ENCODE measurements at regions not wholly inside any gene's neighbourhood (a gene's known extent, or its start where the extent isn't known, plus 50 kb on each side); places are given as distances from the start of the nearest gene placed in this dataset.

- no peak for DNase-seq (ENCODE audit: low spot score)
- 87% methylated on average over 4 of the region's 4 CpGs for WGBS
- Histone ChIP-seq H3K9ac (ENCODE audit: low read depth in 1 of 2, low read length in 2 of 2) (no peak overlapping the region), H3K27ac (ENCODE audit: low read depth in 1 of 2, low read length in 2 of 2) (no peak overlapping the region), H3K4me1 (ENCODE audit: control insufficient read depth in 4 of 4, insufficient read depth in 4 of 4, low read length in 3 of 4) (no peaks in the 10 kb centered on the region), H3K9me3 (ENCODE audit: control insufficient read depth in 4 of 4, low read length in 3 of 4) (no peaks in the 10 kb centered on the region), H3K27me3 (ENCODE audit: control insufficient read depth in 4 of 4, insufficient read depth in 4 of 4, low read length in 3 of 4) (no peaks in the 10 kb centered on the region), H3K4me3 (ENCODE audit: low read depth in 1 of 3, low read length in 3 of 3) (no peak overlapping the region), H3K36me3 (ENCODE audit: control insufficient read depth in 4 of 4, insufficient read depth in 3 of 4, low read depth in 1 of 4, low read length in 3 of 4) (no peaks in the 10 kb centered on the region)
- TF ChIP-seq FOXA2 (IDR thresholded peaks at IDR 0.05), result no peak
- TF ChIP-seq RXRA (IDR thresholded peaks at IDR 0.05), result no peak
- TF ChIP-seq REST (IDR thresholded peaks at IDR 0.05), result no peak
- TF ChIP-seq CTCF (IDR thresholded peaks at IDR 0.05; ENCODE audit: low read depth, low read length, missing input control), result no peak
- TF ChIP-seq JUND (IDR thresholded peaks at IDR 0.05), result no peak
Observed at GRCh38 chr2:238581126-238581525, 154.4 kb downstream of the ASB1 start.

GRCh38 chr2:238582159-238582558 lies 155.4 kb downstream of the ASB1 start:
- H3K27ac ChIP-seq (ENCODE audit: low read depth in 1 of 2, low read length in 2 of 2), result no peak overlapping the region
- no peaks in the 10 kb centered on the region for H3K36me3 ChIP-seq (ENCODE audit: control insufficient read depth in 4 of 4, insufficient read depth in 3 of 4, low read depth in 1 of 4, low read length in 3 of 4)
- no peaks in the 10 kb centered on the region for H3K27me3 ChIP-seq (ENCODE audit: control insufficient read depth in 4 of 4, insufficient read depth in 4 of 4, low read length in 3 of 4)
- DNase-seq (ENCODE audit: low spot score), result no peak
- no peak for TF ChIP-seq JUND (IDR thresholded peaks at IDR 0.05)
- TF ChIP-seq HNF4A (conservative IDR thresholded peaks at IDR 0.05), result no peak
- TF ChIP-seq FOXA2 (IDR thresholded peaks at IDR 0.05), result no peak
- no peak for TF ChIP-seq YY1 (IDR thresholded peaks at IDR 0.05)
- TF ChIP-seq SP1 (IDR thresholded peaks at IDR 0.05), result no peak
- no peak for TF ChIP-seq FOXA1 (IDR thresholded peaks at IDR 0.05)
- TF ChIP-seq ATF3 (IDR thresholded peaks at IDR 0.05), result no peak
- no peak overlapping the region for H3K9ac ChIP-seq (ENCODE audit: low read depth in 1 of 2, low read length in 2 of 2)
- no peaks in the 10 kb centered on the region for H3K4me1 ChIP-seq (ENCODE audit: control insufficient read depth in 4 of 4, insufficient read depth in 4 of 4, low read length in 3 of 4)
- WGBS, result 64% methylated on average over 1 of the region's 1 CpG
- H3K4me3 ChIP-seq (ENCODE audit: low read depth in 1 of 3, low read length in 3 of 3), result no peak overlapping the region
- no peaks in the 10 kb centered on the region for H3K9me3 ChIP-seq (ENCODE audit: control insufficient read depth in 4 of 4, low read length in 3 of 4)

- 94% methylated on average over 4 of the region's 4 CpGs for WGBS
- Histone ChIP-seq H3K27me3 (ENCODE audit: control insufficient read depth in 4 of 4, insufficient read depth in 4 of 4, low read length in 3 of 4) (no peaks in the 10 kb centered on the region), H3K36me3 (ENCODE audit: control insufficient read depth in 4 of 4, insufficient read depth in 3 of 4, low read depth in 1 of 4, low read length in 3 of 4) (no peaks in the 10 kb centered on the region), H3K27ac (ENCODE audit: low read depth in 1 of 2, low read length in 2 of 2) (no peak overlapping the region), H3K9ac (ENCODE audit: low read depth in 1 of 2, low read length in 2 of 2) (no peak overlapping the region), H3K4me3 (ENCODE audit: low read depth in 1 of 3, low read length in 3 of 3) (no peak overlapping the region), H3K4me1 (ENCODE audit: control insufficient read depth in 4 of 4, insufficient read depth in 4 of 4, low read length in 3 of 4) (no peaks in the 10 kb centered on the region), H3K9me3 (ENCODE audit: control insufficient read depth in 4 of 4, low read length in 3 of 4) (no peaks in the 10 kb centered on the region)
- no peak for DNase-seq (ENCODE audit: low spot score)
- TF ChIP-seq NR2F2 (IDR thresholded peaks at IDR 0.05), result no peak
Observed at GRCh38 chr2:238584617-238585016, 157.9 kb downstream of the ASB1 start.
